ENCODE measurements at regions not wholly inside any gene's neighbourhood (a gene's known extent, or its start where the extent isn't known, plus 50 kb on each side); places are given as distances from the start of the nearest gene placed in this dataset.
A peak's percentile ranks its signal among the peaks of the same experiment; 100 is the strongest.

- H3K9me3 ChIP-seq (ENCODE audit: control insufficient read depth, low read length), result no peaks in the 10 kb centered on the region
- H3K27ac ChIP-seq (ENCODE audit: low read depth in 1 of 2, low read length in 2 of 2), result peak overlapping the region in 1 of 2 donors; percentile 63
- intact Hi-C loops (cut with DNase I), result loop anchor here in 1 of 2 donors (5.0 kb wide), 1 partner anchor 73 kb away; the partner anchor contains the start of gene ZEB2
- no peak overlapping the region for H3K4me3 ChIP-seq (ENCODE audit: low read length in 2 of 2)
- no peak for DNase-seq
- no peak for ATAC-seq (ENCODE audit: low FRiP score)
- H3K4me1 ChIP-seq (ENCODE audit: control insufficient read depth in 1 of 2, insufficient read depth in 2 of 2, low read length in 2 of 2), result peaks cover 0 to 2% of the 10 kb centered on the region in 2 donors
- WGBS, 2 donors, result 87% methylated on average over 2 of the region's 2 CpGs
- no peaks in the 10 kb centered on the region for H3K36me3 ChIP-seq (ENCODE audit: control insufficient read depth in 1 of 2, insufficient read depth in 2 of 2, low read length in 1 of 2)
- H3K27me3 ChIP-seq (ENCODE audit: control insufficient read depth in 1 of 2, insufficient read depth in 2 of 2, low read length in 1 of 2), result peaks cover 0 to 1% of the 10 kb centered on the region in 2 donors
Observed at GRCh38 chr2:144595279-144595678, 75.4 kb upstream of the ZEB2 start.

GRCh38 chr2:144593803-144594202, 73.9 kb upstream of the ZEB2 start:
- intact Hi-C loops (cut with DNase I), result no loop called here

GRCh38 chr2:144592500-144593256, 72.8 kb upstream of the ZEB2 start:
- no peaks in the 10 kb centered on the region for H3K36me3 ChIP-seq (ENCODE audit: control insufficient read depth in 1 of 2, insufficient read depth in 2 of 2, low read length in 1 of 2)
- DNase-seq (no peak), ATAC-seq (ENCODE audit: low FRiP score) (no peak)
- H3K4me1 ChIP-seq (ENCODE audit: control insufficient read depth in 1 of 2, insufficient read depth in 2 of 2, low read length in 2 of 2), result peaks cover 0 to 2% of the 10 kb centered on the region in 2 donors
- 93% methylated on average over 8 of the region's 8 CpGs for WGBS, 2 donors
- intact Hi-C loops (cut with DNase I), result no loop called here
- H3K9me3 ChIP-seq (ENCODE audit: control insufficient read depth, low read length), result no peaks in the 10 kb centered on the region
- peaks cover 0 to 1% of the 10 kb centered on the region in 2 donors for H3K27me3 ChIP-seq (ENCODE audit: control insufficient read depth in 1 of 2, insufficient read depth in 2 of 2, low read length in 1 of 2)
- no peak overlapping the region for H3K4me3 ChIP-seq (ENCODE audit: low read length in 2 of 2)
- H3K27ac ChIP-seq (ENCODE audit: low read depth in 1 of 2, low read length in 2 of 2), result no peak overlapping the region

More at GRCh38 chr2:144593803-144594202, 73.9 kb upstream of the ZEB2 start:
- peaks cover 0 to 1% of the 10 kb centered on the region in 2 donors for H3K27me3 ChIP-seq (ENCODE audit: control insufficient read depth in 1 of 2, insufficient read depth in 2 of 2, low read length in 1 of 2)
- H3K27ac ChIP-seq (ENCODE audit: low read depth in 1 of 2, low read length in 2 of 2), result no peak overlapping the region
- H3K9me3 ChIP-seq (ENCODE audit: control insufficient read depth, low read length), result no peaks in the 10 kb centered on the region
- ATAC-seq (ENCODE audit: low FRiP score) (no peak), DNase-seq (no peak)
- H3K4me1 ChIP-seq (ENCODE audit: control insufficient read depth in 1 of 2, insufficient read depth in 2 of 2, low read length in 2 of 2), result peaks cover 0 to 2% of the 10 kb centered on the region in 2 donors
- no peaks in the 10 kb centered on the region for H3K36me3 ChIP-seq (ENCODE audit: control insufficient read depth in 1 of 2, insufficient read depth in 2 of 2, low read length in 1 of 2)
- H3K4me3 ChIP-seq (ENCODE audit: low read length in 2 of 2), result no peak overlapping the region
- 28 to 31% methylated on average over 2 of the region's 2 CpGs for WGBS, 2 donors

- Histone ChIP-seq H3K4me3 (ENCODE audit: low read length in 2 of 2) (no peak overlapping the region), H3K4me1 (ENCODE audit: control insufficient read depth in 1 of 2, insufficient read depth in 2 of 2, low read length in 2 of 2) (peaks cover 0 to 2% of the 10 kb centered on the region in 2 donors), H3K36me3 (ENCODE audit: control insufficient read depth in 1 of 2, insufficient read depth in 2 of 2, low read length in 1 of 2) (no peaks in the 10 kb centered on the region), H3K27ac (ENCODE audit: low read depth in 1 of 2, low read length in 2 of 2) (no peak overlapping the region), H3K27me3 (ENCODE audit: control insufficient read depth in 1 of 2, insufficient read depth in 2 of 2, low read length in 1 of 2) (peaks cover 0 to 1% of the 10 kb centered on the region in 2 donors), H3K9me3 (ENCODE audit: control insufficient read depth, low read length) (no peaks in the 10 kb centered on the region)
- WGBS, 2 donors, result 98 to 100% methylated on average over 1 of the region's 1 CpG
- ATAC-seq (ENCODE audit: low FRiP score) (no peak), DNase-seq (no peak)
- intact Hi-C loops (cut with DNase I), result loop anchor here in 1 of 2 donors (10.0 kb wide), 1 partner anchor 117 kb away; no protein-coding TSS in a partner anchor
Observed at GRCh38 chr2:144587306-144587705, 67.4 kb upstream of the ZEB2 start.

DNA sequence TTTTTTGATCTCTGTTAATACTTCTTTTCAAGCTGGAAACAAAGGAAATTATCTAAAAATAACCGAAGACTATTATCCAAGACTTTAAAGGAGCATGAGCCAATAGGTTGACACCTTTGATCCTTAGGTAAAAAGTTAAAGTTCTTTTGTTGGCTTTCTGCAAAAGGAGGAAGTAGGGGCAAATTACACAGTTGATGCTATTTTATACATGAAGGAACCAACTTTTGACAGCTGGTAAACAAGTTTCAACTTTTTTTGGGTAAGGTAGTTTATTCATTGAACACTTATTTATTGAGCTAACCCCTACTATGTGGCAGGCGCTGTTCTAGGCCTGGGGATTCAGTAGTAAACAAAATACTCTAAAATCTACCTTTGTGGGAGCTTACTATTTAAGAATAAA, 66.6 kb upstream of the ZEB2 start:
- Histone ChIP-seq H3K36me3 (ENCODE audit: control insufficient read depth in 1 of 2, insufficient read depth in 2 of 2, low read length in 1 of 2) (no peaks in the 10 kb centered on the region), H3K9me3 (ENCODE audit: control insufficient read depth, low read length) (no peaks in the 10 kb centered on the region), H3K4me3 (ENCODE audit: low read length in 2 of 2) (no peak overlapping the region), H3K4me1 (ENCODE audit: control insufficient read depth in 1 of 2, insufficient read depth in 2 of 2, low read length in 2 of 2) (peaks cover 0 to 2% of the 10 kb centered on the region in 2 donors), H3K27me3 (ENCODE audit: control insufficient read depth in 1 of 2, insufficient read depth in 2 of 2, low read length in 1 of 2) (no peaks in the 10 kb centered on the region), H3K27ac (ENCODE audit: low read depth in 1 of 2, low read length in 2 of 2) (no peak overlapping the region)
- 94% methylated on average over 2 of the region's 2 CpGs for WGBS, 2 donors
- intact Hi-C loops (cut with DNase I), result loop anchor here in 1 of 2 donors (10.0 kb wide), 1 partner anchor 118 kb away; no protein-coding TSS in a partner anchor
- DNase-seq, result no peak
- ATAC-seq (ENCODE audit: low FRiP score), result no peak

GRCh38 chr2:144583741-144584453, 64.0 kb upstream of the ZEB2 start:
- WGBS, 2 donors, result 94 to 98% methylated on average over 4 of the region's 4 CpGs
- DNase-seq, result no peak
- no peak for ATAC-seq (ENCODE audit: low FRiP score)
- H3K27me3 ChIP-seq (ENCODE audit: control insufficient read depth in 1 of 2, insufficient read depth in 2 of 2, low read length in 1 of 2), result no peaks in the 10 kb centered on the region
- no peaks in the 10 kb centered on the region for H3K36me3 ChIP-seq (ENCODE audit: control insufficient read depth in 1 of 2, insufficient read depth in 2 of 2, low read length in 1 of 2)
- intact Hi-C loops (cut with DNase I), result loop anchor here in 1 of 2 donors (10.0 kb wide), 1 partner anchor 121 kb away; no protein-coding TSS in a partner anchor
- H3K27ac ChIP-seq (ENCODE audit: low read depth in 1 of 2, low read length in 2 of 2), result no peak overlapping the region
- no peaks in the 10 kb centered on the region for H3K9me3 ChIP-seq (ENCODE audit: control insufficient read depth, low read length)
- H3K4me3 ChIP-seq (ENCODE audit: low read length in 2 of 2), result no peak overlapping the region
- H3K4me1 ChIP-seq (ENCODE audit: control insufficient read depth in 1 of 2, insufficient read depth in 2 of 2, low read length in 2 of 2), result peaks cover 0 to 2% of the 10 kb centered on the region in 2 donors

GRCh38 chr2:144583381-144583729, 63.4 kb upstream of the ZEB2 start:
- DNase-seq (no peak), ATAC-seq (ENCODE audit: low FRiP score) (no peak)
- Histone ChIP-seq H3K36me3 (ENCODE audit: control insufficient read depth in 1 of 2, insufficient read depth in 2 of 2, low read length in 1 of 2) (no peaks in the 10 kb centered on the region), H3K4me3 (ENCODE audit: low read length in 2 of 2) (no peak overlapping the region), H3K27me3 (ENCODE audit: control insufficient read depth in 1 of 2, insufficient read depth in 2 of 2, low read length in 1 of 2) (no peaks in the 10 kb centered on the region), H3K9me3 (ENCODE audit: control insufficient read depth, low read length) (no peaks in the 10 kb centered on the region), H3K27ac (ENCODE audit: low read depth in 1 of 2, low read length in 2 of 2) (no peak overlapping the region), H3K4me1 (ENCODE audit: control insufficient read depth in 1 of 2, insufficient read depth in 2 of 2, low read length in 2 of 2) (peaks cover 0 to 2% of the 10 kb centered on the region in 2 donors)
- intact Hi-C loops (cut with DNase I), result loop anchor here in 1 of 2 donors (10.0 kb wide), 1 partner anchor 121 kb away; no protein-coding TSS in a partner anchor
- WGBS, 2 donors, result 60 to 69% methylated on average over 6 of the region's 6 CpGs

DNA sequence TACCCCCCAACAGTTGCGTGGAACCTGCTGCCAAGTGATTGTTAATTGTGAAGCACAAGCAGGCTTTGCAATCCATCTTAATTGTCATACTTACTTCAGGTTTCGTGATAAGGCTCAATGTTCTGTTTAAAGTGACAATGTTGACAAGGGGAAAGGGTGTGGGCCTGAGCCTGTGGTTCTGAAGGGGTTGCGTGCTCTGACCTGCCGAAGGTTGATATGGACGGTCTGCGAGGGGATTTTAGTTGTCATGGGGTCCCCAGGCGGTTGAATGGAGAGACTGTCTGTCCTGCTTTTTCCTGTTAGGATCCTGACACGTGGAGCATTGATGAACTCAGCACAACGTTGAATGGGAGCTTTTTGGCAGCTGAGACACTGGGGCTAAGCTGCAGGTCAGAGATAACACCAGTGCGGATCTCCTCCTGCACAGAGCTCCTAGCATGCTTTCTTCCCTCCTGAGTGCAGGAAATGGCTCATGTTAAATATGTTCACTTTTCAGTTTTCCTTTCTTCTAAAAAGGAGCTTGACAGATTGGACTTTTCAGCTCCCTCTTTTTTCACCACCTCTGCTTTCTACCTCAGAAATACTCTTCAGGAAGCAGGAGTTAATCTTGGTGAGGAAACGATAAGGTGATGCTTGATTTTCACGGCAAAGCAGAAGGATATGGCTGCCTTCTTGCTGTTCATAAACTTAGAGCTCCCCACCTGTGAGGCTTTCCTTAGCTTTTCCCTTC, 62.9 kb upstream of the ZEB2 start:
- Histone ChIP-seq H3K9me3 (ENCODE audit: control insufficient read depth, low read length) (no peaks in the 10 kb centered on the region), H3K27me3 (ENCODE audit: control insufficient read depth in 1 of 2, insufficient read depth in 2 of 2, low read length in 1 of 2) (no peaks in the 10 kb centered on the region), H3K4me3 (ENCODE audit: low read length in 2 of 2) (no peak overlapping the region), H3K36me3 (ENCODE audit: control insufficient read depth in 1 of 2, insufficient read depth in 2 of 2, low read length in 1 of 2) (no peaks in the 10 kb centered on the region), H3K27ac (ENCODE audit: low read depth in 1 of 2, low read length in 2 of 2) (no peak overlapping the region), H3K4me1 (ENCODE audit: control insufficient read depth in 1 of 2, insufficient read depth in 2 of 2, low read length in 2 of 2) (peaks cover 0 to 2% of the 10 kb centered on the region in 2 donors)
- no peak for ATAC-seq (ENCODE audit: low FRiP score)
- WGBS, 2 donors, result 84 to 86% methylated on average over 12 of the region's 12 CpGs
- no peak for DNase-seq
- intact Hi-C loops (cut with DNase I), result loop anchor here in 1 of 2 donors (10.0 kb wide), 1 partner anchor 122 kb away; no protein-coding TSS in a partner anchor
